K562 (cell line): ENCODE measurements at regions not wholly inside any gene's neighbourhood (a gene's known extent, or its start where the extent isn't known, plus 50 kb on each side); places are given as distances from the start of the nearest gene placed in this dataset.

ENCODE experiments used
- ATAC-seq: fragments of 200-7000 bp; cut with Tn5 transposase; 3 replicates; pipeline ENCODE4 v1.9.1; 2020; ENCODE audit warnings: moderate library complexity
- BruUV-seq: library from RNA; stranded (reverse); fragments of 400-500 nt; replicated peaks from 2 replicates; lab custom pipeline; 2021; lab: Mats Ljungman, UMichigan
- CTCF ChIA-PET: fragments of 300-600 bp; formaldehyde crosslinking; extraction: SDS; loops from one replicate; lab custom pipeline; 2021; ENCODE audit warnings: low intra/inter-chr PET ratio; lab: Yijun Ruan, JAX
- POLR2A ChIA-PET: fragments of 300-600, 350-650 bp; sonication (Branson Sonifier 250); formaldehyde crosslinking; extraction: SDS; loops from one replicate; lab custom pipeline; 2021; ENCODE audit warnings: antibody characterized with exemption, inconsistent platforms; lab: Yijun Ruan, JAX
- DNase-seq, 4 experiments: peaks; one replicate each; pipeline versions ENCODE4 v3.0.0 to v3.0.0-alpha.2; 2011 to 2018; ENCODE audit warnings: low spot score in 3 of 4, mixed read lengths in 3 of 4; ENCODE audit errors: extremely low read depth in 1 of 4
- FAIRE-seq: peaks from 2 replicates; lab custom pipeline; 2011; peaks lifted over from hg19 to GRCh38; lab: Jason Lieb, UNC
- H2AFZ ChIP-seq: 2 replicates; pipeline ENCODE4 v1.6.0; 2011; ENCODE audit warnings: low read depth, low read length, control low read depth, inconsistent platforms
- H3K27ac ChIP-seq: fragments of 200-600 bp; 3 replicates; pipeline ENCODE4 v1.8.0; 2011; ENCODE audit warnings: low read depth, mild to moderate bottlenecking, control low read depth, inconsistent platforms, low read length, moderate library complexity, mixed read lengths; ENCODE audit errors: extremely low read depth
- H3K27me3 ChIP-seq, 2 experiments: fragments of 300-600 bp in 1 of 2; 2 replicates in 1 of 2; 3 replicates in 1 of 2; pipeline versions ENCODE4 v1.6.0 to v1.8.0; 2011; ENCODE audit warnings: inconsistent platforms in 2 of 2, low read length in 2 of 2, mild to moderate bottlenecking in 1 of 2, mixed read lengths in 1 of 2, moderate library complexity in 1 of 2; ENCODE audit not compliant: control insufficient read depth in 2 of 2, insufficient read depth in 2 of 2
- H3K36me3 ChIP-seq: fragments of 300-600 bp; 3 replicates; pipeline ENCODE4 v1.8.0; 2011; ENCODE audit warnings: mild to moderate bottlenecking, low read length, inconsistent platforms; ENCODE audit not compliant: control insufficient read depth, insufficient read depth
- H3K4me1 ChIP-seq, 2 experiments: fragments of 200-600 bp in 1 of 2; replicated peaks in 1 of 2; 2 replicates in 1 of 2; 3 replicates in 1 of 2; pipeline versions ENCODE4 v1.5.1 to v1.8.0; 2011; ENCODE audit warnings: inconsistent platforms in 2 of 2, low read length in 2 of 2, mild to moderate bottlenecking in 1 of 2, mixed read lengths in 1 of 2, moderate library complexity in 1 of 2; ENCODE audit not compliant: control insufficient read depth in 2 of 2, insufficient read depth in 2 of 2
- H3K4me2 ChIP-seq: 2 replicates; pipeline ENCODE4 v1.6.1; 2011; ENCODE audit warnings: low read length, control low read depth, inconsistent platforms, mixed read lengths; ENCODE audit not compliant: insufficient read depth
- H3K4me3 ChIP-seq: fragments of 200-600 bp; sonication (generic), shearing (Covaris generic); 2 replicates; pipeline ENCODE4 v1.5.1; 2016; ENCODE audit warnings: control low read depth, inconsistent platforms
- H3K79me2 ChIP-seq: fragments of 200-600 bp; 3 replicates; pipeline ENCODE4 v1.8.0; 2011; ENCODE audit warnings: low read length, inconsistent platforms; ENCODE audit not compliant: control insufficient read depth, insufficient read depth
- H3K9ac ChIP-seq, 2 experiments: 2 replicates each; pipeline versions ENCODE4 v1.6.0 to v1.6.1; 2011; ENCODE audit warnings: low read depth in 2 of 2, low read length in 2 of 2, control low read depth in 1 of 2, inconsistent platforms in 1 of 2, mild to moderate bottlenecking in 1 of 2, mixed read lengths in 1 of 2; ENCODE audit not compliant: insufficient read depth in 1 of 2
- H3K9me1 ChIP-seq: one replicate; pipeline ENCODE4 v1.6.0; 2011; ENCODE audit warnings: inconsistent platforms, mild to moderate bottlenecking, low read length, moderate library complexity; ENCODE audit not compliant: control insufficient read depth, insufficient read depth
- H3K9me3 ChIP-seq: replicated peaks from 2 replicates; pipeline ENCODE4 v1.5.1; 2011; ENCODE audit warnings: low read depth, low read length, inconsistent platforms; ENCODE audit not compliant: control insufficient read depth, insufficient read depth
- H4K20me1 ChIP-seq: replicated peaks from 2 replicates; pipeline ENCODE4 v1.6.1; 2011; ENCODE audit warnings: low read length, inconsistent platforms, mixed read lengths; ENCODE audit not compliant: control insufficient read depth, insufficient read depth
- ARNT ChIP-seq, 2 experiments: fragments of 450-650 bp; IDR thresholded peaks; 2 replicates each; pipeline ENCODE4 v1.6.1; 2016; ENCODE audit warnings: mild to moderate bottlenecking in 1 of 2
- BMI1 ChIP-seq: fragments of 150-350 bp; IDR thresholded peaks from 2 replicates; pipeline ENCODE4 v1.6.1; 2014; ENCODE audit warnings: low read length
- BRCA1 ChIP-seq, 2 experiments: fragments of 450-650 bp in 1 of 2; sonication (generic) in 1 of 2; formaldehyde crosslinking in 1 of 2; IDR thresholded peaks; 2 replicates each; pipeline versions ENCODE4 v1.5.0 to v1.6.1; 2017 to 2020; ENCODE audit warnings: mild to moderate bottlenecking in 1 of 2, missing genetic modification reagents in 1 of 2
- CBX2 ChIP-seq: fragments of 200-600 bp; sonication (generic); IDR thresholded peaks from one replicate; pipeline ENCODE4 v1.6.1; 2012; ENCODE audit warnings: mild to moderate bottlenecking, low read length, inconsistent platforms; ENCODE audit not compliant: insufficient read depth, poor library complexity, severe bottlenecking
- HDAC6 ChIP-seq: IDR thresholded peaks from 2 replicates; pipeline ENCODE4 v1.6.1; 2012; ENCODE audit warnings: low read depth, mild to moderate bottlenecking, control low read depth, inconsistent platforms, low read length, moderate library complexity
- HIVEP1 ChIP-seq: fragments of 250-450 bp; sonication (Bioruptor Pico); IDR thresholded peaks from 2 replicates; pipeline ENCODE4 v1.4.0; 2020; ENCODE audit warnings: mild to moderate bottlenecking
- HMG20B ChIP-seq: fragments of 250-450 bp; sonication (Bioruptor Pico); IDR thresholded peaks from 2 replicates; pipeline ENCODE4 v1.5.0; 2021; ENCODE audit warnings: mild to moderate bottlenecking
- IFI16 ChIP-seq: fragments of 250-450 bp; sonication (Bioruptor Pico); IDR thresholded peaks from 2 replicates; pipeline ENCODE4 v2.1.2; 2022; ENCODE audit warnings: mild to moderate bottlenecking, inconsistent platforms
- MCM5 ChIP-seq: fragments of 450-650 bp; IDR thresholded peaks from 2 replicates; pipeline ENCODE4 v1.6.1; 2016; ENCODE audit warnings: low read depth
- MXI1 ChIP-seq: IDR thresholded peaks from 2 replicates; pipeline ENCODE4 v1.6.1; 2011; ENCODE audit warnings: low read depth, mild to moderate bottlenecking, improper control_type of control experiment, low read length
- POLR2AphosphoS5 ChIP-seq: IDR thresholded peaks from 2 replicates; pipeline ENCODE4 v1.6.1; 2011; ENCODE audit warnings: mild to moderate bottlenecking, low read depth, low read length, moderate library complexity; ENCODE audit not compliant: control insufficient read depth, insufficient read depth
- ZBTB49 ChIP-seq: sonication (generic); formaldehyde crosslinking; IDR thresholded peaks from 2 replicates; pipeline ENCODE4 v1.8.0; 2022; ENCODE audit warnings: missing genetic modification reagents, mild to moderate bottlenecking, borderline replicate concordance
- ZNF134 ChIP-seq: fragments of 250-450 bp; sonication (Bioruptor Pico); conservative IDR thresholded peaks from 2 replicates; pipeline ENCODE4 v1.4.0; 2020
- ZNF197 ChIP-seq: fragments of 200-800 bp; sonication (Bioruptor generic); IDR thresholded peaks from 2 replicates; pipeline ENCODE4 v1.6.1; 2016; ENCODE audit warnings: low read depth, missing genetic modification characterization, missing compliant biosample characterization
- ZNF263 ChIP-seq: sonication (generic); formaldehyde crosslinking; IDR thresholded peaks from 2 replicates; pipeline ENCODE4 v1.8.0; 2022; ENCODE audit warnings: mild to moderate bottlenecking, missing genetic modification reagents, borderline replicate concordance
- ZNF445 ChIP-seq: fragments of 250-450 bp; sonication (Bioruptor Pico); IDR thresholded peaks from 2 replicates; pipeline ENCODE4 v1.4.0; 2020; ENCODE audit warnings: low read depth, mild to moderate bottlenecking, moderate library complexity
- ZNF512 ChIP-seq: IDR thresholded peaks from 2 replicates; pipeline ENCODE4 v1.6.1; 2016; ENCODE audit warnings: missing genetic modification characterization, missing compliant biosample characterization
- WGBS: fragments of 100-300 bp; shearing (Covaris generic); methylation state at CpG from one replicate; pipeline ENCODE4 v1.1.6; 2016; ENCODE audit warnings: low coverage, mixed read lengths; ENCODE audit not compliant: insufficient coverage; ENCODE audit errors: missing lambda C conversion rate; 5-methylcytosine and 5-hydroxymethylcytosine counted together
- in situ Hi-C: fragments of 300-500 bp; cut with MboI; formaldehyde crosslinking; loops from 4 replicates; pipeline ENCODE4 v1.15.0; 2018; ENCODE audit warnings: inconsistent platforms, mixed read lengths
- intact Hi-C: fragments of 100-400 bp; cut with micrococcal nuclease; formaldehyde crosslinking; loops from 2 replicates; pipeline ENCODE4 v1.14.2; 2022
- TF ChIP-seq, protein P1 (sequence below): sonication (generic); formaldehyde crosslinking; IDR thresholded peaks from 2 replicates; pipeline ENCODE4 v1.8.0; 2022; ENCODE audit warnings: mild to moderate bottlenecking, missing genetic modification reagents, borderline replicate concordance

GRCh38 chr1:209158851-209159250 is 424.7 kb upstream of the CAMK1G start (continued):
- TF ChIP-seq BMI1 (no peak), HMG20B (CRISPR knock-in tag) (no peak), ZNF263 (CRISPR knock-in tag) (no peak), ARNT (IDR thresholded peaks at IDR 0.05) (no peak), POLR2AphosphoS5 (no peak), HDAC6 (no peak), ZNF134 (CRISPR knock-in tag) (no peak), MXI1 (no peak), ZBTB49 (CRISPR knock-in tag) (no peak), CBX2 (no peak), BRCA1 (IDR thresholded peaks at IDR 0.05) (no peak), BRCA1 (CRISPR knock-in tag; IDR thresholded peaks at IDR 0.05) (no peak)

DNA sequence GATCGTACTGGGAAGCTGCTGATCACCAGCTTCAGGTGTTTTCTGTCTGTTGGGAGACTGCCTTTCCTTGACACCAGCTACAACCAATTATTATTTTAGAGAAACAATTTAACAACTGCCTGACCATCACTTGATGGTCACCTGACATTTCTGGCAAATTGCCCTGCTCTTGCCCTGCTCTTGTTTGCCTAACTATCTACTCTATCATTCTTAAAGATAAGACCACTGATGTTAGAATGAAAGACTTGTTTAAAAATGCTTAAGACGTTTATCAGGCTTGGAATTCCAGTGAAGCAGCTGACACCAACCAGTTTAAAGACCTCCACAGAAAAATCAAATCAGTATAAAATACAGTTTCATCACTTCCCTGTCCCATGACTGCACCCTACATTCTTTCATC is 423.3 kb upstream of the CAMK1G start:
- no peak for FAIRE-seq
- intact Hi-C loops (no loop called here), in situ Hi-C loops (no loop called here)
- Histone ChIP-seq H3K4me1 (no peaks in the 10 kb centered on the region), H3K27me3 (no peaks in the 10 kb centered on the region), H3K27ac (no peak overlapping the region), H3K9me1 (no peaks in the 10 kb centered on the region), H3K36me3 (no peaks in the 10 kb centered on the region), H3K79me2 (no peaks in the 10 kb centered on the region), H4K20me1 (no peaks in the 10 kb centered on the region), H3K4me2 (no peak overlapping the region), H2AFZ (no peak overlapping the region), H3K9ac (no peak overlapping the region), H3K4me3 (no peak overlapping the region), H3K9me3 (peaks cover 2% of the 10 kb centered on the region; the same call in 1 of the 2 replicates)
- ATAC-seq = no peak
- ChIA-PET POLR2A (no interaction called here), CTCF (no interaction called here)
- WGBS = 0% methylated on average over 2 of the region's 2 CpGs
- no peak for DNase-seq
- no TSS peak for BruUV-seq
- TF ChIP-seq, protein P1, sequence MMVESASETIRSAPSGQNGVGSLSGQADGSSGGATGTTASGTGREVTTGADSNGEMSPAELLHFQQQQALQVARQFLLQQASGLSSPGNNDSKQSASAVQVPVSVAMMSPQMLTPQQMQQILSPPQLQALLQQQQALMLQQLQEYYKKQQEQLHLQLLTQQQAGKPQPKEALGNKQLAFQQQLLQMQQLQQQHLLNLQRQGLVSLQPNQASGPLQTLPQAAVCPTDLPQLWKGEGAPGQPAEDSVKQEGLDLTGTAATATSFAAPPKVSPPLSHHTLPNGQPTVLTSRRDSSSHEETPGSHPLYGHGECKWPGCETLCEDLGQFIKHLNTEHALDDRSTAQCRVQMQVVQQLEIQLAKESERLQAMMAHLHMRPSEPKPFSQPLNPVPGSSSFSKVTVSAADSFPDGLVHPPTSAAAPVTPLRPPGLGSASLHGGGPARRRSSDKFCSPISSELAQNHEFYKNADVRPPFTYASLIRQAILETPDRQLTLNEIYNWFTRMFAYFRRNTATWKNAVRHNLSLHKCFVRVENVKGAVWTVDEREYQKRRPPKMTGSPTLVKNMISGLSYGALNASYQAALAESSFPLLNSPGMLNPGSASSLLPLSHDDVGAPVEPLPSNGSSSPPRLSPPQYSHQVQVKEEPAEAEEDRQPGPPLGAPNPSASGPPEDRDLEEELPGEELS (CRISPR knock-in tag) = no peak
- TF ChIP-seq IFI16 (CRISPR knock-in tag) (no peak), ZNF445 (CRISPR knock-in tag) (no peak), MCM5 (no peak), ZNF512 (no peak), ZNF197 (no peak), BRCA1 (IDR thresholded peaks at IDR 0.05) (no peak), BRCA1 (CRISPR knock-in tag; IDR thresholded peaks at IDR 0.05) (no peak), HIVEP1 (CRISPR knock-in tag) (no peak)
